Ishikawa (cell line): ENCODE measurements at regions not wholly inside any gene's neighbourhood (a gene's known extent, or its start where the extent isn't known, plus 50 kb on each side); places are given as distances from the start of the nearest gene placed in this dataset.

ENCODE experiments used
- CEBPB ChIP-seq: IDR thresholded peaks from 2 replicates; pipeline ENCODE4 v1.6.1; 2012
- CREB1 ChIP-seq: IDR thresholded peaks from 2 replicates; pipeline ENCODE4 v1.6.1; 2012; ENCODE audit warnings: low read depth
- EGR1 ChIP-seq: IDR thresholded peaks from 2 replicates; pipeline ENCODE4 v1.6.1; 2012
- EP300 ChIP-seq: IDR thresholded peaks from 2 replicates; pipeline ENCODE4 v1.6.1; 2012; ENCODE audit warnings: borderline replicate concordance
- FOXM1 ChIP-seq: IDR thresholded peaks from 2 replicates; pipeline ENCODE4 v1.6.1; 2012; ENCODE audit warnings: low read depth, borderline replicate concordance
- RAD21 ChIP-seq: IDR thresholded peaks from 2 replicates; pipeline ENCODE4 v1.6.1; 2012; ENCODE audit warnings: low read depth
- TAF1 ChIP-seq: IDR thresholded peaks from 2 replicates; pipeline ENCODE4 v1.6.1; 2012; ENCODE audit warnings: low read depth, mild to moderate bottlenecking
- TCF12 ChIP-seq: IDR thresholded peaks from 2 replicates; pipeline ENCODE4 v1.6.1; 2012; ENCODE audit warnings: low read depth
- TEAD4 ChIP-seq: IDR thresholded peaks from 2 replicates; pipeline ENCODE4 v1.6.1; 2012
- USF1 ChIP-seq: IDR thresholded peaks from 2 replicates; pipeline ENCODE4 v1.6.1; 2012
- YY1 ChIP-seq: IDR thresholded peaks from 2 replicates; pipeline ENCODE4 v1.6.1; 2012; ENCODE audit warnings: low read depth
- ZBTB7A ChIP-seq: IDR thresholded peaks from 2 replicates; pipeline ENCODE4 v1.6.1; 2012; ENCODE audit warnings: low read depth
- TF ChIP-seq, protein P1 (sequence below): IDR thresholded peaks from 2 replicates; pipeline ENCODE4 v1.6.1; 2012
- TF ChIP-seq, protein P2 (sequence below): IDR thresholded peaks from 2 replicates; pipeline ENCODE4 v1.6.1; 2012; ENCODE audit warnings: low read depth, mild to moderate bottlenecking

GRCh38 chr5:118320121-118320520, 668.2 kb downstream of the DTWD2 start:
- TF ChIP-seq TAF1, result no peak
- TF ChIP-seq YY1, result no peak
- no peak for TF ChIP-seq EGR1
- TF ChIP-seq ZBTB7A, result no peak
- TF ChIP-seq TEAD4, result no peak
- no peak for TF ChIP-seq CEBPB
- TF ChIP-seq, protein P1, sequence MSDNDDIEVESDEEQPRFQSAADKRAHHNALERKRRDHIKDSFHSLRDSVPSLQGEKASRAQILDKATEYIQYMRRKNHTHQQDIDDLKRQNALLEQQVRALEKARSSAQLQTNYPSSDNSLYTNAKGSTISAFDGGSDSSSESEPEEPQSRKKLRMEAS, result no peak
- TF ChIP-seq FOXM1, result no peak
- TF ChIP-seq, protein P2, sequence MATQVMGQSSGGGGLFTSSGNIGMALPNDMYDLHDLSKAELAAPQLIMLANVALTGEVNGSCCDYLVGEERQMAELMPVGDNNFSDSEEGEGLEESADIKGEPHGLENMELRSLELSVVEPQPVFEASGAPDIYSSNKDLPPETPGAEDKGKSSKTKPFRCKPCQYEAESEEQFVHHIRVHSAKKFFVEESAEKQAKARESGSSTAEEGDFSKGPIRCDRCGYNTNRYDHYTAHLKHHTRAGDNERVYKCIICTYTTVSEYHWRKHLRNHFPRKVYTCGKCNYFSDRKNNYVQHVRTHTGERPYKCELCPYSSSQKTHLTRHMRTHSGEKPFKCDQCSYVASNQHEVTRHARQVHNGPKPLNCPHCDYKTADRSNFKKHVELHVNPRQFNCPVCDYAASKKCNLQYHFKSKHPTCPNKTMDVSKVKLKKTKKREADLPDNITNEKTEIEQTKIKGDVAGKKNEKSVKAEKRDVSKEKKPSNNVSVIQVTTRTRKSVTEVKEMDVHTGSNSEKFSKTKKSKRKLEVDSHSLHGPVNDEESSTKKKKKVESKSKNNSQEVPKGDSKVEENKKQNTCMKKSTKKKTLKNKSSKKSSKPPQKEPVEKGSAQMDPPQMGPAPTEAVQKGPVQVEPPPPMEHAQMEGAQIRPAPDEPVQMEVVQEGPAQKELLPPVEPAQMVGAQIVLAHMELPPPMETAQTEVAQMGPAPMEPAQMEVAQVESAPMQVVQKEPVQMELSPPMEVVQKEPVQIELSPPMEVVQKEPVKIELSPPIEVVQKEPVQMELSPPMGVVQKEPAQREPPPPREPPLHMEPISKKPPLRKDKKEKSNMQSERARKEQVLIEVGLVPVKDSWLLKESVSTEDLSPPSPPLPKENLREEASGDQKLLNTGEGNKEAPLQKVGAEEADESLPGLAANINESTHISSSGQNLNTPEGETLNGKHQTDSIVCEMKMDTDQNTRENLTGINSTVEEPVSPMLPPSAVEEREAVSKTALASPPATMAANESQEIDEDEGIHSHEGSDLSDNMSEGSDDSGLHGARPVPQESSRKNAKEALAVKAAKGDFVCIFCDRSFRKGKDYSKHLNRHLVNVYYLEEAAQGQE, result no peak
- no peak for TF ChIP-seq CREB1
- no peak for TF ChIP-seq RAD21
- TF ChIP-seq TCF12, result no peak
- TF ChIP-seq EP300, result no peak
- TF ChIP-seq USF1, result no peak
